ENCODE measurements at regions not wholly inside any gene's neighbourhood (a gene's known extent, or its start where the extent isn't known, plus 50 kb on each side); places are given as distances from the start of the nearest gene placed in this dataset.
"Not testable (repeated sequence)": the region's sequence is repeated elsewhere in the genome, so short reads cannot be mapped to it uniquely, and the experiment has no call there.

DNA sequence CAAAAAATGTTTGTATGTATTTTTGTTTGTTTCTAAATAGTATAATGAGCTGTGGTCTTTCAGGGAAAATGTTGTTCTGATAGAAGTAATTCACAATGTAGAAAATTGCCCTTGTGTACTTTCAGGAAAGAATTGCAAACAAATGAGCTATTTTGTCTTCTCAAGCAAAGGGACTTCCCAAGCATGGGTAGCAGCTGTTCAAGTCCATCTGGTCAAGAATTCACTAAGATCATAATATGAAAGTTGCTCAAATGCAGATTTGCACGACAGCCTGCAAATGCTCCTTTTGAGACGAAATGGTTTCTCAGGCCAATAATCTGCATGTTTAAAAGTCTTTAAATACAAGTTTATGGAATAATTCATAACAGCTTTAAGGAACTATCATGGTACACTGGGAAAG is 51.9 kb upstream of the HNMT start:
- FAIRE-seq (no peak), DNase-seq (ENCODE audit: low read depth, low spot score) (no peak)
- Histone ChIP-seq H2AFZ (ENCODE audit: control insufficient read depth, low read length) (no peak overlapping the region), H3K9me3 (ENCODE audit: control insufficient read depth, low read depth, low read length) (no peaks in the 10 kb centered on the region), H3K4me2 (ENCODE audit: control insufficient read depth, extremely low read depth, insufficient read depth, low read depth, low read length) (no peak overlapping the region), H3K27me3 (ENCODE audit: control insufficient read depth, extremely low read depth, insufficient read depth, low read length) (no peaks in the 10 kb centered on the region), H3K9me1 (ENCODE audit: control insufficient read depth, extremely low read depth, insufficient read depth, low read length) (no peaks in the 10 kb centered on the region), H3K27ac (ENCODE audit: control insufficient read depth, insufficient read depth, low read length) (no peak overlapping the region), H3K36me3 (ENCODE audit: control insufficient read depth in 2 of 2, extremely low read depth in 1 of 2, insufficient read depth in 2 of 2, low read length in 2 of 2) (no peaks in the 10 kb centered on the region), H3K9ac (ENCODE audit: control insufficient read depth, extremely low read depth, insufficient read depth, low read length) (no peak overlapping the region), H3K4me1 (ENCODE audit: control insufficient read depth, extremely low read depth, insufficient read depth, low read length) (no peaks in the 10 kb centered on the region), H4K20me1 (ENCODE audit: control insufficient read depth, extremely low read depth, insufficient read depth, low read length) (no peaks in the 10 kb centered on the region), H3K79me2 (ENCODE audit: control insufficient read depth, insufficient read depth, low read length) (no peaks in the 10 kb centered on the region), H3K4me3 (ENCODE audit: control insufficient read depth in 2 of 3, extremely low read depth in 1 of 3, insufficient read depth in 2 of 3, low read depth in 1 of 3, low read length in 3 of 3) (no peak overlapping the region)
- dilution Hi-C loops (cut with MboI; ENCODE audit: extremely low pct_ligation_motif_present, low sequenced_read_pairs) = loop anchor here (25.0 kb wide), 1 partner anchor 900 kb away; no protein-coding TSS in a partner anchor
- TF ChIP-seq, protein P1, sequence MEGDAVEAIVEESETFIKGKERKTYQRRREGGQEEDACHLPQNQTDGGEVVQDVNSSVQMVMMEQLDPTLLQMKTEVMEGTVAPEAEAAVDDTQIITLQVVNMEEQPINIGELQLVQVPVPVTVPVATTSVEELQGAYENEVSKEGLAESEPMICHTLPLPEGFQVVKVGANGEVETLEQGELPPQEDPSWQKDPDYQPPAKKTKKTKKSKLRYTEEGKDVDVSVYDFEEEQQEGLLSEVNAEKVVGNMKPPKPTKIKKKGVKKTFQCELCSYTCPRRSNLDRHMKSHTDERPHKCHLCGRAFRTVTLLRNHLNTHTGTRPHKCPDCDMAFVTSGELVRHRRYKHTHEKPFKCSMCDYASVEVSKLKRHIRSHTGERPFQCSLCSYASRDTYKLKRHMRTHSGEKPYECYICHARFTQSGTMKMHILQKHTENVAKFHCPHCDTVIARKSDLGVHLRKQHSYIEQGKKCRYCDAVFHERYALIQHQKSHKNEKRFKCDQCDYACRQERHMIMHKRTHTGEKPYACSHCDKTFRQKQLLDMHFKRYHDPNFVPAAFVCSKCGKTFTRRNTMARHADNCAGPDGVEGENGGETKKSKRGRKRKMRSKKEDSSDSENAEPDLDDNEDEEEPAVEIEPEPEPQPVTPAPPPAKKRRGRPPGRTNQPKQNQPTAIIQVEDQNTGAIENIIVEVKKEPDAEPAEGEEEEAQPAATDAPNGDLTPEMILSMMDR (optimal IDR thresholded peaks at IDR 0.05 in 1 of 3, IDR thresholded peaks at IDR 0.05 in 1 of 3, conservative IDR thresholded peaks at IDR 0.05 in 1 of 3; ENCODE audit: extremely low read depth in 1 of 3, insufficient read depth in 2 of 3, low read length in 3 of 3) = no peak
- TF ChIP-seq EZH2 (IDR thresholded peaks at IDR 0.05; ENCODE audit: low read length) = no peak

DNA sequence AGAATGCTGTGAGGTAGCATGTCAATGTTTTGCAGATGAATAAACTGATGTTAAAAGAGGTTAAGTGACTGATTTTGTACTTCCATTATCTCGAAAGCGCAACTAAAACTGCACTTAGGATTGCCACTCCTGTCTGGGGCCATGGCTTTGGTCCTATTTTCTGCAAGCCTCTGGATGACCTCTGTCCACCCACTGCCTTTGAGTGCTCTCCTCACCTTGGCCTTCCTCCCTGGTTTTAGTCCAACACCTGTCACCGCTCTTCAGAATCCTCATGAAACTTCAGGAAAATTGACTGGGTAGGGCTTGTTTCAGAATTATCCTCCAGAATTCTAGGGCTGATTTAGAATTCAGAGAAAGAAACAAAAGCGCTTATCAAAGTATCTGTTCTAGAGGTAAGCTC is 51.1 kb upstream of the HNMT start:
- Histone ChIP-seq H2AFZ (ENCODE audit: control insufficient read depth, low read length) (no peak overlapping the region), H3K4me3 (ENCODE audit: control insufficient read depth in 2 of 3, extremely low read depth in 1 of 3, insufficient read depth in 2 of 3, low read depth in 1 of 3, low read length in 3 of 3) (no peak overlapping the region), H3K9me3 (ENCODE audit: control insufficient read depth, low read depth, low read length) (no peaks in the 10 kb centered on the region), H3K9ac (ENCODE audit: control insufficient read depth, extremely low read depth, insufficient read depth, low read length) (no peak overlapping the region), H3K27me3 (ENCODE audit: control insufficient read depth, extremely low read depth, insufficient read depth, low read length) (no peaks in the 10 kb centered on the region), H3K36me3 (ENCODE audit: control insufficient read depth in 2 of 2, extremely low read depth in 1 of 2, insufficient read depth in 2 of 2, low read length in 2 of 2) (no peaks in the 10 kb centered on the region), H3K9me1 (ENCODE audit: control insufficient read depth, extremely low read depth, insufficient read depth, low read length) (no peaks in the 10 kb centered on the region), H3K4me1 (ENCODE audit: control insufficient read depth, extremely low read depth, insufficient read depth, low read length) (no peaks in the 10 kb centered on the region), H3K79me2 (ENCODE audit: control insufficient read depth, insufficient read depth, low read length) (no peaks in the 10 kb centered on the region), H3K27ac (ENCODE audit: control insufficient read depth, insufficient read depth, low read length) (no peak overlapping the region), H3K4me2 (ENCODE audit: control insufficient read depth, extremely low read depth, insufficient read depth, low read depth, low read length) (no peak overlapping the region), H4K20me1 (ENCODE audit: control insufficient read depth, extremely low read depth, insufficient read depth, low read length) (no peaks in the 10 kb centered on the region)
- DNase-seq (ENCODE audit: low read depth, low spot score) (no peak), FAIRE-seq (no peak)
- TF ChIP-seq, protein P1 (optimal IDR thresholded peaks at IDR 0.05 in 1 of 3, IDR thresholded peaks at IDR 0.05 in 1 of 3, conservative IDR thresholded peaks at IDR 0.05 in 1 of 3; ENCODE audit: extremely low read depth in 1 of 3, insufficient read depth in 2 of 3, low read length in 3 of 3) = no peak
- no peak for TF ChIP-seq EZH2 (IDR thresholded peaks at IDR 0.05; ENCODE audit: low read length)
- dilution Hi-C loops (cut with MboI; ENCODE audit: extremely low pct_ligation_motif_present, low sequenced_read_pairs) = loop anchor here (25.0 kb wide), 1 partner anchor 899 kb away; no protein-coding TSS in a partner anchor

DNA sequence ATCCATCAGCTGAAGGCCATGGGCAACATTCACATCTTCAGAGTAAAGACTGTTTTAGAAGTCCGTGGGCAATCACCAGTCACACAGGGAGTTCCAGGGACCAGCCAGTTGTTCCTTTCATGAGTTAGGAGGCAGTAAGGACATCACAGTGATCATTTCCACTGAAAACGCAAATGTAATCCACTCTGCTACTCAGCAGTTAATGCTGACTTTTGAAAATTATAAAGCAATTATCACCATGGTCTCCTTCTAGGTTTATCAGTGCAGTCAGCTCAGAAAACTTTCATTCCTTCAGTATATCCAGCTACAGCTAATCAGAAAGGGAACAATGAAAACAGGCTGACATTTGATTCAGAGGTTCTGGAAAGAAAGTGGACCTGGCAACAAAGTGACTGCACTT is 50.6 kb upstream of the HNMT start:
- not testable (repeated sequence) for H3K27ac ChIP-seq (ENCODE audit: control insufficient read depth, insufficient read depth, low read length); H3K4me2 ChIP-seq (ENCODE audit: control insufficient read depth, extremely low read depth, insufficient read depth, low read depth, low read length); H3K9ac ChIP-seq (ENCODE audit: control insufficient read depth, extremely low read depth, insufficient read depth, low read length); H3K36me3 ChIP-seq (ENCODE audit: control insufficient read depth in 2 of 2, extremely low read depth in 1 of 2, insufficient read depth in 2 of 2, low read length in 2 of 2); H3K9me1 ChIP-seq (ENCODE audit: control insufficient read depth, extremely low read depth, insufficient read depth, low read length); H3K4me3 ChIP-seq (ENCODE audit: control insufficient read depth in 2 of 3, extremely low read depth in 1 of 3, insufficient read depth in 2 of 3, low read depth in 1 of 3, low read length in 3 of 3); FAIRE-seq; H3K4me1 ChIP-seq (ENCODE audit: control insufficient read depth, extremely low read depth, insufficient read depth, low read length); H2AFZ ChIP-seq (ENCODE audit: control insufficient read depth, low read length); H4K20me1 ChIP-seq (ENCODE audit: control insufficient read depth, extremely low read depth, insufficient read depth, low read length); H3K9me3 ChIP-seq (ENCODE audit: control insufficient read depth, low read depth, low read length); DNase-seq (ENCODE audit: low read depth, low spot score); H3K79me2 ChIP-seq (ENCODE audit: control insufficient read depth, insufficient read depth, low read length); H3K27me3 ChIP-seq (ENCODE audit: control insufficient read depth, extremely low read depth, insufficient read depth, low read length)
- dilution Hi-C loops (cut with MboI; ENCODE audit: extremely low pct_ligation_motif_present, low sequenced_read_pairs) = loop anchor here (25.0 kb wide), 1 partner anchor 899 kb away; no protein-coding TSS in a partner anchor

Data from keratinocyte (primary cell).